HepG2 (cell line): ENCODE measurements at regions not wholly inside any gene's neighbourhood (a gene's known extent, or its start where the extent isn't known, plus 50 kb on each side); places are given as distances from the start of the nearest gene placed in this dataset.

ENCODE experiments used
- ATAC-seq: fragments of 200-7000 bp; cut with Tn5 transposase; 3 replicates; pipeline ENCODE4 v1.9.1; 2020; ENCODE audit warnings: mild to moderate bottlenecking, moderate library complexity
- BruUV-seq: library from RNA; stranded (reverse); fragments of 400-500 nt; replicated peaks from 2 replicates; lab custom pipeline; 2021; lab: Mats Ljungman, UMichigan
- CTCF ChIA-PET: fragments of 300-600 bp; formaldehyde crosslinking; extraction: SDS; loops from one replicate; lab custom pipeline; 2021; ENCODE audit warnings: low total read pairs, inconsistent platforms, low intra/inter-chr PET ratio; lab: Yijun Ruan, JAX
- POLR2A ChIA-PET: fragments of 350-600 bp; sonication (Branson Sonifier 250); formaldehyde crosslinking; loops from one replicate; lab custom pipeline; 2020; ENCODE audit warnings: antibody characterized with exemption, inconsistent platforms; lab: Yijun Ruan, JAX
- DNase-seq: peaks from one replicate; pipeline ENCODE4 v3.0.0-alpha.2; 2015; ENCODE audit warnings: low spot score
- FAIRE-seq: peaks from 3 replicates; lab custom pipeline; 2011; peaks lifted over from hg19 to GRCh38; lab: Jason Lieb, UNC
- H2AFZ ChIP-seq: one replicate; pipeline ENCODE4 v1.6.1; 2011; ENCODE audit warnings: low read length, inconsistent platforms
- H3K27ac ChIP-seq: fragments of 300-600 bp; 3 replicates; pipeline ENCODE4 v1.8.0; 2011; ENCODE audit warnings: mixed run types, mild to moderate bottlenecking, mixed read lengths, low read length, inconsistent platforms; ENCODE audit not compliant: insufficient read depth; ENCODE audit errors: extremely low read length
- H3K27me3 ChIP-seq, 2 experiments: fragments of 200-600 bp in 1 of 2; 2 replicates in 1 of 2; 3 replicates in 1 of 2; pipeline versions ENCODE4 v1.6.0 to v1.8.0; 2011; ENCODE audit warnings: low read length in 2 of 2, mild to moderate bottlenecking in 2 of 2, moderate library complexity in 2 of 2, inconsistent platforms in 1 of 2; ENCODE audit not compliant: insufficient read depth in 2 of 2, control insufficient read depth in 1 of 2
- H3K36me3 ChIP-seq, 2 experiments: fragments of 200-600 bp in 1 of 2; replicated peaks in 1 of 2; 2 replicates in 1 of 2; 3 replicates in 1 of 2; pipeline versions ENCODE4 v1.5.1 to v1.8.0; 2011; ENCODE audit warnings: low read length in 2 of 2, inconsistent platforms in 1 of 2; ENCODE audit not compliant: insufficient read depth in 2 of 2, control insufficient read depth in 1 of 2
- H3K4me1 ChIP-seq: 2 replicates; pipeline ENCODE4 v1.5.1; 2012; ENCODE audit warnings: low read length, inconsistent platforms; ENCODE audit not compliant: insufficient read depth
- H3K4me2 ChIP-seq: 2 replicates; pipeline ENCODE4 v1.6.0; 2011; ENCODE audit warnings: low read depth, low read length, inconsistent platforms
- H3K4me3 ChIP-seq, 3 experiments: fragments of 200-600 bp in 1 of 3; sonication (generic), shearing (Covaris generic) in 1 of 3; replicated peaks in 1 of 3; 2 replicates each; pipeline ENCODE4 v1.5.1; 2011 to 2016; ENCODE audit warnings: low read length in 3 of 3, inconsistent platforms in 2 of 3, low read depth in 2 of 3, mild to moderate bottlenecking in 2 of 3, control low read depth in 1 of 3, mixed read lengths in 1 of 3; ENCODE audit not compliant: insufficient read depth in 1 of 3
- H3K79me2 ChIP-seq: one replicate; pipeline ENCODE4 v1.6.1; 2011; ENCODE audit warnings: low read length, inconsistent platforms; ENCODE audit not compliant: insufficient read depth
- H3K9ac ChIP-seq: 2 replicates; pipeline ENCODE4 v1.6.0; 2011; ENCODE audit warnings: mild to moderate bottlenecking, low read depth, low read length, inconsistent platforms; ENCODE audit not compliant: insufficient read depth
- H3K9me3 ChIP-seq: 2 replicates; pipeline ENCODE4 v1.5.1; 2012; ENCODE audit warnings: mild to moderate bottlenecking, low read length
- H4K20me1 ChIP-seq: 2 replicates; pipeline ENCODE4 v1.6.0; 2011; ENCODE audit warnings: inconsistent platforms, mild to moderate bottlenecking, low read length, moderate library complexity; ENCODE audit not compliant: insufficient read depth
- CENPX ChIP-seq: sonication (generic); formaldehyde crosslinking; IDR thresholded peaks from 2 replicates; pipeline ENCODE4 v1.9.0; 2021; ENCODE audit warnings: mild to moderate bottlenecking, missing genetic modification reagents, moderate library complexity
- MLXIP ChIP-seq: sonication (generic); formaldehyde crosslinking; IDR thresholded peaks from 2 replicates; pipeline ENCODE4 v1.9.0; 2021; ENCODE audit warnings: missing genetic modification reagents, borderline replicate concordance
- POLR2G ChIP-seq: fragments of 200-400 bp; formaldehyde crosslinking; IDR thresholded peaks from 2 replicates; pipeline ENCODE4 v1.6.1; 2018; ENCODE audit warnings: mild to moderate bottlenecking, low read depth, low read length, moderate library complexity
- RELA ChIP-seq: sonication (generic); formaldehyde crosslinking; IDR thresholded peaks from 2 replicates; pipeline ENCODE4 v1.4.0; 2020; ENCODE audit warnings: missing genetic modification reagents
- ZNF615 ChIP-seq: sonication (generic); formaldehyde crosslinking; IDR thresholded peaks from 2 replicates; pipeline ENCODE4 v1.5.0; 2020; ENCODE audit warnings: mild to moderate bottlenecking, missing genetic modification reagents, borderline replicate concordance
- WGBS: methylation state at CpG from one replicate; pipeline ENCODE4 v1.1.6; 2017; ENCODE audit warnings: low lambda C conversion rate; 5-methylcytosine and 5-hydroxymethylcytosine counted together
- in situ Hi-C: cut with HindIII; loops from 2 replicates; pipeline ENCODE4 v1.10.0; 2017; ENCODE audit warnings: low pct_unique_long_range_greater_than_20kb; ENCODE audit not compliant: extremely low pct_ligation_motif_present
- intact Hi-C: fragments of 100-400 bp; cut with micrococcal nuclease; formaldehyde crosslinking; loops from one replicate; pipeline ENCODE4 v1.10.0; 2022; ENCODE audit not compliant: unreplicated experiment
- TF ChIP-seq, protein P1 (sequence below): sonication (generic); formaldehyde crosslinking; IDR thresholded peaks from 2 replicates; pipeline ENCODE4 v1.4.0; 2020; ENCODE audit warnings: missing genetic modification reagents, mild to moderate bottlenecking, borderline replicate concordance

- TF ChIP-seq POLR2G = no peak
- no peak for TF ChIP-seq CENPX (CRISPR knock-in tag)
- no peak for TF ChIP-seq ZNF615 (CRISPR knock-in tag)
- TF ChIP-seq RELA (CRISPR knock-in tag) = no peak
- TF ChIP-seq, protein P1, sequence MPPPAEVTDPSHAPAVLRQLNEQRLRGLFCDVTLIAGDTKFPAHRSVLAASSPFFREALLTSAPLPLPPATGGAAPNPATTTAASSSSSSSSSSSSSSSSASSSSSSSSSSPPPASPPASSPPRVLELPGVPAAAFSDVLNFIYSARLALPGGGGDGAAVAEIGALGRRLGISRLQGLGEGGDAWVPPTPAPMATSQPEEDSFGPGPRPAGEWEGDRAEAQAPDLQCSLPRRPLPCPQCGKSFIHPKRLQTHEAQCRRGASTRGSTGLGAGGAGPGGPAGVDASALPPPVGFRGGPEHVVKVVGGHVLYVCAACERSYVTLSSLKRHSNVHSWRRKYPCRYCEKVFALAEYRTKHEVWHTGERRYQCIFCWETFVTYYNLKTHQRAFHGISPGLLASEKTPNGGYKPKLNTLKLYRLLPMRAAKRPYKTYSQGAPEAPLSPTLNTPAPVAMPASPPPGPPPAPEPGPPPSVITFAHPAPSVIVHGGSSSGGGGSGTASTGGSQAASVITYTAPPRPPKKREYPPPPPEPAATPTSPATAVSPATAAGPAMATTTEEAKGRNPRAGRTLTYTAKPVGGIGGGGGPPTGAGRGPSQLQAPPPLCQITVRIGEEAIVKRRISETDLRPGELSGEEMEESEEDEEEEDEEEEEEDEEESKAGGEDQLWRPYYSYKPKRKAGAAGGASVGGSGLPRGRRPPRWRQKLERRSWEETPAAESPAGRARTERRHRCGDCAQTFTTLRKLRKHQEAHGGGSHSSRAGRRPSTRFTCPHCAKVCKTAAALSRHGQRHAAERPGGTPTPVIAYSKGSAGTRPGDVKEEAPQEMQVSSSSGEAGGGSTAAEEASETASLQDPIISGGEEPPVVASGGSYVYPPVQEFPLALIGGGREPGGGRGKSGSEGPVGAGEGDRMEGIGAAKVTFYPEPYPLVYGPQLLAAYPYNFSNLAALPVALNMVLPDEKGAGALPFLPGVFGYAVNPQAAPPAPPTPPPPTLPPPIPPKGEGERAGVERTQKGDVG (CRISPR knock-in tag) = no peak
- no peak for TF ChIP-seq MLXIP
- BruUV-seq = no TSS peak
- intact Hi-C loops = no loop called here
- 39% methylated on average over 5 of the region's 5 CpGs for WGBS
- DNase-seq = no peak
- CTCF ChIA-PET = no interaction called here
- no peak overlapping the region for H3K4me3 ChIP-seq
- H3K4me1 ChIP-seq = no peaks in the 10 kb centered on the region
- H2AFZ ChIP-seq = no peak overlapping the region
- no peaks in the 10 kb centered on the region for H3K27me3 ChIP-seq
- H3K36me3 ChIP-seq = no peaks in the 10 kb centered on the region
- POLR2A ChIA-PET = no interaction called here
- H3K9ac ChIP-seq = no peak overlapping the region
- H3K9me3 ChIP-seq = no peaks in the 10 kb centered on the region
- no peaks in the 10 kb centered on the region for H3K79me2 ChIP-seq
- H4K20me1 ChIP-seq = no peaks in the 10 kb centered on the region
- ATAC-seq = no peak
- FAIRE-seq = no peak
- H3K4me2 ChIP-seq = no peak overlapping the region
- in situ Hi-C loops = no loop called here
- no peak overlapping the region for H3K27ac ChIP-seq
Measured at GRCh38 chr4:25590171-25590570, 65.5 kb upstream of the SLC34A2 start.
